ENCODE measurements at regions not wholly inside any gene's neighbourhood (a gene's known extent, or its start where the extent isn't known, plus 50 kb on each side); places are given as distances from the start of the nearest gene placed in this dataset.

DNA sequence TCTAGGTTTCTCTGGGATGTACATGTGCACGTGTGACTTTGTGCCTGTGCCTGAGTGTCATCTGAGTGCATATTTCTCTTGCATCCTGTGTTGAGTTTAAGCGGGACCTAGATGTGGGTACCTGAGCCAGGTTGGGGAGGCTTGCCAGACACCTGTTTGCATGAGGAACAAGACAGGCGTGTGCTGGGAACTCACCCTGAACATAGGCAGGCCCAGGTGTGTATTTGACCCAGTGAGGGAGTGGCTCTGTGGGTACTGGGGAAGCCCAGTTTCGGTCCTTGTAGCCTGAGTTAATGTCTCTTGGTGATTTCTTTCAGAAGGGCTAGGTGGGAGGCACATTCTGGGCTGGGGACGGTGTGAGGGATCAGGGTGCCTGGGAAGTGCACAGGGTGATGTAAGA, 98.6 kb downstream of the TMEM170B start:
- no peaks in the 10 kb centered on the region for H3K27me3 ChIP-seq (ENCODE audit: control insufficient read depth, insufficient read depth, low read length)
- no peaks in the 10 kb centered on the region for H3K9me3 ChIP-seq (ENCODE audit: control insufficient read depth, insufficient read depth, low read depth, low read length)
- H3K27ac ChIP-seq (ENCODE audit: low read length), result no peak overlapping the region
- intact Hi-C loops (cut with micrococcal nuclease; ENCODE audit: unreplicated experiment) (no loop called here), in situ Hi-C loops (cut with HindIII; ENCODE audit: low pct_unique_long_range_greater_than_20kb, low sequenced_read_pairs) (no loop called here)
- TF ChIP-seq, protein P1, sequence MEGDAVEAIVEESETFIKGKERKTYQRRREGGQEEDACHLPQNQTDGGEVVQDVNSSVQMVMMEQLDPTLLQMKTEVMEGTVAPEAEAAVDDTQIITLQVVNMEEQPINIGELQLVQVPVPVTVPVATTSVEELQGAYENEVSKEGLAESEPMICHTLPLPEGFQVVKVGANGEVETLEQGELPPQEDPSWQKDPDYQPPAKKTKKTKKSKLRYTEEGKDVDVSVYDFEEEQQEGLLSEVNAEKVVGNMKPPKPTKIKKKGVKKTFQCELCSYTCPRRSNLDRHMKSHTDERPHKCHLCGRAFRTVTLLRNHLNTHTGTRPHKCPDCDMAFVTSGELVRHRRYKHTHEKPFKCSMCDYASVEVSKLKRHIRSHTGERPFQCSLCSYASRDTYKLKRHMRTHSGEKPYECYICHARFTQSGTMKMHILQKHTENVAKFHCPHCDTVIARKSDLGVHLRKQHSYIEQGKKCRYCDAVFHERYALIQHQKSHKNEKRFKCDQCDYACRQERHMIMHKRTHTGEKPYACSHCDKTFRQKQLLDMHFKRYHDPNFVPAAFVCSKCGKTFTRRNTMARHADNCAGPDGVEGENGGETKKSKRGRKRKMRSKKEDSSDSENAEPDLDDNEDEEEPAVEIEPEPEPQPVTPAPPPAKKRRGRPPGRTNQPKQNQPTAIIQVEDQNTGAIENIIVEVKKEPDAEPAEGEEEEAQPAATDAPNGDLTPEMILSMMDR (IDR thresholded peaks at IDR 0.05), result no peak
- TF ChIP-seq, protein P2, sequence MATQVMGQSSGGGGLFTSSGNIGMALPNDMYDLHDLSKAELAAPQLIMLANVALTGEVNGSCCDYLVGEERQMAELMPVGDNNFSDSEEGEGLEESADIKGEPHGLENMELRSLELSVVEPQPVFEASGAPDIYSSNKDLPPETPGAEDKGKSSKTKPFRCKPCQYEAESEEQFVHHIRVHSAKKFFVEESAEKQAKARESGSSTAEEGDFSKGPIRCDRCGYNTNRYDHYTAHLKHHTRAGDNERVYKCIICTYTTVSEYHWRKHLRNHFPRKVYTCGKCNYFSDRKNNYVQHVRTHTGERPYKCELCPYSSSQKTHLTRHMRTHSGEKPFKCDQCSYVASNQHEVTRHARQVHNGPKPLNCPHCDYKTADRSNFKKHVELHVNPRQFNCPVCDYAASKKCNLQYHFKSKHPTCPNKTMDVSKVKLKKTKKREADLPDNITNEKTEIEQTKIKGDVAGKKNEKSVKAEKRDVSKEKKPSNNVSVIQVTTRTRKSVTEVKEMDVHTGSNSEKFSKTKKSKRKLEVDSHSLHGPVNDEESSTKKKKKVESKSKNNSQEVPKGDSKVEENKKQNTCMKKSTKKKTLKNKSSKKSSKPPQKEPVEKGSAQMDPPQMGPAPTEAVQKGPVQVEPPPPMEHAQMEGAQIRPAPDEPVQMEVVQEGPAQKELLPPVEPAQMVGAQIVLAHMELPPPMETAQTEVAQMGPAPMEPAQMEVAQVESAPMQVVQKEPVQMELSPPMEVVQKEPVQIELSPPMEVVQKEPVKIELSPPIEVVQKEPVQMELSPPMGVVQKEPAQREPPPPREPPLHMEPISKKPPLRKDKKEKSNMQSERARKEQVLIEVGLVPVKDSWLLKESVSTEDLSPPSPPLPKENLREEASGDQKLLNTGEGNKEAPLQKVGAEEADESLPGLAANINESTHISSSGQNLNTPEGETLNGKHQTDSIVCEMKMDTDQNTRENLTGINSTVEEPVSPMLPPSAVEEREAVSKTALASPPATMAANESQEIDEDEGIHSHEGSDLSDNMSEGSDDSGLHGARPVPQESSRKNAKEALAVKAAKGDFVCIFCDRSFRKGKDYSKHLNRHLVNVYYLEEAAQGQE (IDR thresholded peaks at IDR 0.05; ENCODE audit: insufficient read depth in 1 of 2, low read depth in 2 of 2, low read length in 1 of 2), result no peak
- TF ChIP-seq TCF7L2 (IDR thresholded peaks at IDR 0.05; ENCODE audit: low read depth, low read length), result no peak
- no peak for TF ChIP-seq POLR2AphosphoS5 (IDR thresholded peaks at IDR 0.05; ENCODE audit: low read depth, low read length)
- no peak for TF ChIP-seq SIN3A (IDR thresholded peaks at IDR 0.05; ENCODE audit: borderline replicate concordance, insufficient read depth, low read depth, low read length)
- H3K36me3 ChIP-seq (ENCODE audit: control insufficient read depth, insufficient read depth, low read length), result no peaks in the 10 kb centered on the region
- no peak for ATAC-seq
- DNase-seq (ENCODE audit: low read depth, low spot score), result no peak
- ChIA-PET CTCF (no interaction called here), POLR2A (no interaction called here)
- no TSS peak for BruUV-seq (replicated peaks)
- no peak overlapping the region for H3K4me3 ChIP-seq (ENCODE audit: low read depth in 2 of 2, low read length in 2 of 2)
- H3K4me1 ChIP-seq (ENCODE audit: control insufficient read depth, insufficient read depth, low read length), result no peaks in the 10 kb centered on the region

DNA sequence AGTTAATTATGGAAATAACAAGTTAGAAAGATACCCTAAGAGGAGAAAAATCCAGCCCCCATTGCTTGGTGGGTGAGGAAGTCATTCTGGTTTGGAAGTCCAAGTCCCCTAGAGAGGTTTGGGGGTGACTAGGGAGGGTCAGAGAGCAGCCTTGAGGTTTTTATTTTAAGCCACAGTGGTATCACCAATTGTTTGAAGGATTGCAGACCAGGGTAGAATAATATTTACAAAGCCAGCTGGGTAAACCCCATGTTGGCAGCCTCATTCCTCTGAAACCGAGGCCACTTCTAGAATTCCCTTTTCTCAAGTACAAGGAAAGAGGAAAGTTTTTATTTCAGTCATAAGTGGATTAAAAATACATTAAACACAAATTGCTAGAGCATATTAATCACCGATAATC, 99.7 kb downstream of the TMEM170B start:
- Histone ChIP-seq H3K36me3 (ENCODE audit: control insufficient read depth, insufficient read depth, low read length) (no peaks in the 10 kb centered on the region), H3K27ac (ENCODE audit: low read length) (no peak overlapping the region), H3K4me1 (ENCODE audit: control insufficient read depth, insufficient read depth, low read length) (no peaks in the 10 kb centered on the region), H3K4me3 (ENCODE audit: low read depth in 2 of 2, low read length in 2 of 2) (no peak overlapping the region), H3K9me3 (ENCODE audit: control insufficient read depth, insufficient read depth, low read depth, low read length) (no peaks in the 10 kb centered on the region), H3K27me3 (ENCODE audit: control insufficient read depth, insufficient read depth, low read length) (no peaks in the 10 kb centered on the region)
- no peak for TF ChIP-seq POLR2AphosphoS5 (IDR thresholded peaks at IDR 0.05; ENCODE audit: low read depth, low read length)
- no peak for TF ChIP-seq TCF7L2 (IDR thresholded peaks at IDR 0.05; ENCODE audit: low read depth, low read length)
- ChIA-PET POLR2A (no interaction called here), CTCF (no interaction called here)
- BruUV-seq (replicated peaks), result no TSS peak
- in situ Hi-C loops (cut with HindIII; ENCODE audit: low pct_unique_long_range_greater_than_20kb, low sequenced_read_pairs), result no loop called here
- intact Hi-C loops (cut with micrococcal nuclease; ENCODE audit: unreplicated experiment), result no loop called here
- ATAC-seq (no peak), DNase-seq (ENCODE audit: low read depth, low spot score) (no peak)

DNA sequence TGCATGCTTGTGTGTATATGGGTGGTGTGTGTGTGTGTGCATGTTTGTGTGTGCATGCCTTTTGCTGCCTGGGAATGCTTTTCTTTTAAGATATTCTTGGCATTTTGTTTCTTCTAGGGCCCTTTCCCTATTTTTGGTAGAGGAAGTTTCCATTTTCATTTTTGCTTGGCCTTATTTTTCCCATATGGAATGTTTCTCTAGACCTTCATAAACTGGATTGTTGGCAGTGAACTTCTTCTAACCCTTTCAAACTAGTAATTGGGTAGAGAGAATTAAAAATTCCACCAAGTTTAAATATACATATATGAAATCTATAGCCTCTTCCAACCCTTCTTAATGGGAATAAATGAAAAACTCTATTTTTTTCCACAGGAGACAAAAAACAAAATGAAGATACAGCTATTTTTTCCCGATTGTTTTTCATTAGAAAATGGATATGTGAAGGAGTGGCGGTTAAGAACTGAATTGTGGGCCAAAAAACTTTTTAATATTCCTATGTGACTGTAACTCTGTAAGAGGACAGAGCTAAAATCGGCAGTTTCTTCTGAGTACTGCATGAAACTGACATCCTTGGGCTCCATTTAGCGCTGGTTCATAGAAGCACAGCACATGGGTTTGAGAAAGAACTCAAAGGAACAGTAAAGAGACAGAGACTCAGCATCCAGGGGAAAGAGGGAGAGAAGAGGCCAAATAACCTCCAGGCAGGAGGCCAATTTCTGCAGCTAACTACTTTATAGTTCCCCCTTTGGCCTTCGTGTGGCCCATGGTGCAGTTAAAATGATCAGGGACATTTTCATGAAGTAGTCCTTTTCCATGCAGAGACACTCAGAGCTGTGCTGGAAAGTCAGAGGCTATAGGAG, 102.1 kb downstream of the TMEM170B start:
- no peaks in the 10 kb centered on the region for H3K27me3 ChIP-seq (ENCODE audit: control insufficient read depth, insufficient read depth, low read length)
- ChIA-PET CTCF (no interaction called here), POLR2A (no interaction called here)
- no peak overlapping the region for H3K27ac ChIP-seq (ENCODE audit: low read length)
- no peaks in the 10 kb centered on the region for H3K9me3 ChIP-seq (ENCODE audit: control insufficient read depth, insufficient read depth, low read depth, low read length)
- no peaks in the 10 kb centered on the region for H3K36me3 ChIP-seq (ENCODE audit: control insufficient read depth, insufficient read depth, low read length)
- intact Hi-C loops (cut with micrococcal nuclease; ENCODE audit: unreplicated experiment), result no loop called here
- DNase-seq (ENCODE audit: low read depth, low spot score), result no peak
- in situ Hi-C loops (cut with HindIII; ENCODE audit: low pct_unique_long_range_greater_than_20kb, low sequenced_read_pairs), result no loop called here
- H3K4me3 ChIP-seq (ENCODE audit: low read depth in 2 of 2, low read length in 2 of 2), result no peak overlapping the region
- TF ChIP-seq SIN3A (IDR thresholded peaks at IDR 0.05; ENCODE audit: borderline replicate concordance, insufficient read depth, low read depth, low read length), result no peak
- no peak for TF ChIP-seq POLR2AphosphoS5 (IDR thresholded peaks at IDR 0.05; ENCODE audit: low read depth, low read length)
- no peak for TF ChIP-seq TCF7L2 (IDR thresholded peaks at IDR 0.05; ENCODE audit: low read depth, low read length)
- TF ChIP-seq, protein P2 (IDR thresholded peaks at IDR 0.05; ENCODE audit: insufficient read depth in 1 of 2, low read depth in 2 of 2, low read length in 1 of 2), result no peak
- TF ChIP-seq, protein P1 (IDR thresholded peaks at IDR 0.05), result no peak
- no peaks in the 10 kb centered on the region for H3K4me1 ChIP-seq (ENCODE audit: control insufficient read depth, insufficient read depth, low read length)
- BruUV-seq (replicated peaks), result no TSS peak
- ATAC-seq, result no peak
